Upper lobe of right lung (tissue), 1 donor: ENCODE measurements at regions not wholly inside any gene's neighbourhood (a gene's known extent, or its start where the extent isn't known, plus 50 kb on each side); places are given as distances from the start of the nearest gene placed in this dataset.

Experiments used
- ATAC-seq: fragments of 200-7000 bp; cut with Tn5 transposase; one replicate; pipeline ENCODE4 v1.9.1; 2020; ENCODE audit warnings: mild to moderate bottlenecking, moderate library complexity
- DNase-seq: peaks from one replicate; pipeline ENCODE4 v3.0.0-alpha.2; 2020
- H3K27ac ChIP-seq: fragments of 200-600 bp; one replicate; pipeline ENCODE4 v1.8.0; 2022
- H3K27me3 ChIP-seq: fragments of 200-600 bp; one replicate; pipeline ENCODE4 v1.8.0; 2022; ENCODE audit warnings: mild to moderate bottlenecking
- H3K36me3 ChIP-seq: fragments of 200-600 bp; one replicate; pipeline ENCODE4 v1.8.0; 2022
- H3K4me1 ChIP-seq: fragments of 200-600 bp; one replicate; pipeline ENCODE4 v1.8.0; 2022
- H3K4me3 ChIP-seq: fragments of 200-600 bp; one replicate; pipeline ENCODE4 v1.8.0; 2022; ENCODE audit warnings: mild to moderate bottlenecking
- H3K9me3 ChIP-seq: fragments of 200-600 bp; one replicate; pipeline ENCODE4 v1.8.0; 2022
- CTCF ChIP-seq: fragments of 200-600 bp; IDR thresholded peaks from one replicate; pipeline ENCODE4 v1.8.0; 2022; ENCODE audit warnings: antibody characterized with exemption
- intact Hi-C: fragments of 100-400 bp; cut with DNase I; formaldehyde crosslinking; loops from one replicate; pipeline ENCODE4 v1.11.0; 2022
- donor health status: DM: no; HTN: yes; CAD: no; lungs with severe emphysema.

- H3K4me1 ChIP-seq, result peaks cover 6% of the 10 kb centered on the region
- ATAC-seq, result no peak
- TF ChIP-seq CTCF, result no peak
- intact Hi-C loops, result no loop called here
- no peak overlapping the region for H3K27ac ChIP-seq
- no peaks in the 10 kb centered on the region for H3K9me3 ChIP-seq
- DNase-seq, result no peak
- H3K4me3 ChIP-seq, result no peak overlapping the region
- no peaks in the 10 kb centered on the region for H3K36me3 ChIP-seq
- no peaks in the 10 kb centered on the region for H3K27me3 ChIP-seq
Observed at GRCh38 chr15:47443839-47444238, 273.5 kb upstream of the SEMA6D start.

- Histone ChIP-seq H3K4me1 (no peaks in the 10 kb centered on the region), H3K9me3 (no peaks in the 10 kb centered on the region), H3K4me3 (no peak overlapping the region), H3K27me3 (no peaks in the 10 kb centered on the region), H3K27ac (no peak overlapping the region), H3K36me3 (no peaks in the 10 kb centered on the region)
- intact Hi-C loops, result no loop called here
- no peak for DNase-seq
- ATAC-seq, result no peak
- TF ChIP-seq CTCF, result no peak
Observed at GRCh38 chr15:47445723-47446392, 271.4 kb upstream of the SEMA6D start.

GRCh38 chr15:47460795-47461573, 256.3 kb upstream of the SEMA6D start:
- intact Hi-C loops, result no loop called here
- DNase-seq, result no peak
- H3K36me3 ChIP-seq, result no peaks in the 10 kb centered on the region

GRCh38 chr15:47461652-47462141, 255.6 kb upstream of the SEMA6D start:
- no peak for TF ChIP-seq CTCF
- H3K36me3 ChIP-seq, result no peaks in the 10 kb centered on the region
- no peak overlapping the region for H3K27ac ChIP-seq
- DNase-seq, result no peak
- no peaks in the 10 kb centered on the region for H3K9me3 ChIP-seq
- no peak for ATAC-seq
- intact Hi-C loops, result no loop called here
- H3K27me3 ChIP-seq, result no peaks in the 10 kb centered on the region
- H3K4me3 ChIP-seq, result no peak overlapping the region
- no peaks in the 10 kb centered on the region for H3K4me1 ChIP-seq

More at GRCh38 chr15:47460795-47461573, 256.3 kb upstream of the SEMA6D start:
- Histone ChIP-seq H3K4me3 (no peak overlapping the region), H3K4me1 (no peaks in the 10 kb centered on the region), H3K27ac (no peak overlapping the region), H3K9me3 (no peaks in the 10 kb centered on the region), H3K27me3 (no peaks in the 10 kb centered on the region)
- ATAC-seq, result peak; percentile 78
- no peak for TF ChIP-seq CTCF

GRCh38 chr15:47466357-47466756, 250.9 kb upstream of the SEMA6D start:
- ATAC-seq, result no peak
- no peaks in the 10 kb centered on the region for H3K36me3 ChIP-seq
- intact Hi-C loops, result no loop called here
- no peaks in the 10 kb centered on the region for H3K27me3 ChIP-seq
- H3K4me3 ChIP-seq, result no peak overlapping the region
- DNase-seq, result no peak
- H3K9me3 ChIP-seq, result no peaks in the 10 kb centered on the region
- no peak overlapping the region for H3K27ac ChIP-seq
- TF ChIP-seq CTCF, result no peak
- no peaks in the 10 kb centered on the region for H3K4me1 ChIP-seq
